H1 (cell line): ENCODE measurements at regions not wholly inside any gene's neighbourhood (a gene's known extent, or its start where the extent isn't known, plus 50 kb on each side); places are given as distances from the start of the nearest gene placed in this dataset.

Experiments
- CTBP2 ChIP-seq: IDR thresholded peaks from 2 replicates; pipeline ENCODE4 v1.7.0; 2011; ENCODE audit warnings: borderline replicate concordance, mild to moderate bottlenecking, moderate library complexity, mixed read lengths, low read length; ENCODE audit not compliant: insufficient read depth, insufficient read length

GRCh38 chr11:115921540-115921939 lies 417.3 kb upstream of the CADM1 start (continued):
- no peak for TF ChIP-seq CTBP2
